ENCODE measurements at regions not wholly inside any gene's neighbourhood (a gene's known extent, or its start where the extent isn't known, plus 50 kb on each side); places are given as distances from the start of the nearest gene placed in this dataset.
"Not testable (repeated sequence)": the region's sequence is repeated elsewhere in the genome, so short reads cannot be mapped to it uniquely, and the experiment has no call there.

GRCh38 chr1:201726700-201727099 lies 102.3 kb upstream of the IPO9 start:
- no peak for DNase-seq (ENCODE audit: low spot score)

DNA sequence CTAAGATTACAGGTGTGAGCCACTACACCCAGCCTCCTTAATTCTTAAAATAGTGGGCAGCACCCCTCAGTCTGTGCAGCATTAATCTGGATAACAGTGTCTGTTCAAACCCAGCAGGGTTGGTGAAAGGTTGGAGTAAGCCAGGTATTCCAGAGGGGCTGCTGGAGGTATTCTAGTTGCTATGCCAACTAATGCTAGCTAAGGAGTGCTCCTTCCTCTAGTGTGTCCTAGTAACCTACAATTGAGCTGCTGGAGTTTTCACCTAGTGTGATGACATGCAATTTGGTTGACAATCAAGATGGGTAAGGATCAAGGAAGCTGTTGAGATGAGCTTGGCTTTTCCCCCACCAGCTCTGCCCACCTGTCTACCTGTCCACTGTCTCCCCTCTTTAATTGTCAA lies 100.2 kb upstream of the IPO9 start:
- no peak for DNase-seq (ENCODE audit: low spot score)

DNA sequence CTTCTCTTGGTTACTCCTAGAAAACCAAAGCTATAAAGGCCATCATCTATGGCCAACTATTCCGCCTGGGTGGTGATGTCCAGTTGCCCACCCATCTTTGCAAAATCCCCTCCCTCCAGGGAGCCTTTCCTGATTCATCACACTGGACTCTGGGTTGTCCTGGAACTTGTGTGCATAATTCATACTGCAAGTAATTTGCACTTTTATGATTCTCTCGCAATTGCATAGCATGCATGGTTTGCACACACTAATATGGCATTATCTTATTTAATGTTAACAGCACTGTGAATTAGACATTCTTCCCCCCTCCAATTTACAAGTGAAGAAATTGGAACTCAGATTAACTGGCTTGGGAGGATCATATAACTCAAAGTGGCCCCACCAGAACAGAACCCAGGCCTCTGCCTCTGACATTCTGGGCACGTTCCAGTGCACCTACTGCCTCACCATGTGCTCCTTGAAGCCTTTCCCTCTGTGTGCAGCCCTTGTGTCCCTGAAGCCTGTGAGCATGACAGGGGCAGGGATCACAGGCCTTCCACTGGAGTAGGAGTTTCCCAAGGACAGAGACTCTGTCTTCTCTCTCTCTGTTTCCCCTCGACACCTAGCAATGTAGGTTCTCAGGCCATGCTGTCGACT lies 98.9 kb upstream of the IPO9 start:
- no peak for DNase-seq (ENCODE audit: low spot score)

- no peak for DNase-seq (ENCODE audit: low spot score)
These were observed 98.3 kb upstream of the IPO9 start for GRCh38 chr1:201730611-201731010.

- no peak for DNase-seq (ENCODE audit: low spot score)
These were observed 97.8 kb upstream of the IPO9 start for GRCh38 chr1:201731142-201731541.

DNA sequence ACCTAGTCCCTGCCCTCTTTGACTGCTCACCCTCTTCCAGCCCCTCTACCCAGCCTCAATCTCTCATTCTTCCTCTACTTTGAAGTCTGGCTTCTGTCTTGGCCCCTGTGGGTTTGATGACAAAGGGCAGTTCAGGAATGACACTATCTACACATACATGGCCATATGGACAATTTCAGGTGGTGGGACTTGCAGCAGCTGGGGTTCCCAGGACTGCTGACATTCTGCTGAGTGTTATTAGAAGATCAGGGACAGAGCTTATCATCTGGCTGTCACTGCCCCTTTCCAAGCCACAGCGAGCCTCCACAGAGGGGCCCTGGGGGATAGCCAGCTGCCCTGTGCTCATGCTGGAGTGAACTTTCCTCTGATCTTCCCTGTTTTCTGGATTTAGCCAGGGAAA lies 97.4 kb upstream of the IPO9 start:
- no peak for DNase-seq (ENCODE audit: low spot score)

GRCh38 chr1:201732351-201732750 lies 96.6 kb upstream of the IPO9 start:
- DNase-seq (ENCODE audit: low spot score): no peak

DNA sequence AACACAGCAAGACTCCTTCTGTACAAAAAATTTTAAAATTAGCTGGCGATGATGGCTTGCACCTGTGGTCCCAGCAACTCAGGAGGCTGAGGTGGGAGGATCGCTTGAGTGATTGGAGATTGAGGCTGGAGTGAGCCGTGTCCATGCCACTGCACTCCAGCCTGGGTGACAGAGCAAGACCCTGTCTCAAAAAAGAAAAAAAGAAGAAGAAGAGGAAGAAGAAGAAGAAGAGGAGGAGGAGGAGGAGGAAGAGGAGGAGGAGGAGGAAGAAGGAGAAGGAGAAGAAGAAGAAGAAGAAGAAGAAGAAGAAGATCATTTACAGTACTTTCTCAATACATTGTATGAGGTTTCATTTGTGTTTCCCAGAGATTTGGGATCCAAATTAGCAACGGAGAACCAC lies 94.7 kb upstream of the IPO9 start:
- DNase-seq (ENCODE audit: low spot score): not testable (repeated sequence)

GRCh38 chr1:201734786-201735185 lies 94.2 kb upstream of the IPO9 start:
- no peak for DNase-seq (ENCODE audit: low spot score)

DNA sequence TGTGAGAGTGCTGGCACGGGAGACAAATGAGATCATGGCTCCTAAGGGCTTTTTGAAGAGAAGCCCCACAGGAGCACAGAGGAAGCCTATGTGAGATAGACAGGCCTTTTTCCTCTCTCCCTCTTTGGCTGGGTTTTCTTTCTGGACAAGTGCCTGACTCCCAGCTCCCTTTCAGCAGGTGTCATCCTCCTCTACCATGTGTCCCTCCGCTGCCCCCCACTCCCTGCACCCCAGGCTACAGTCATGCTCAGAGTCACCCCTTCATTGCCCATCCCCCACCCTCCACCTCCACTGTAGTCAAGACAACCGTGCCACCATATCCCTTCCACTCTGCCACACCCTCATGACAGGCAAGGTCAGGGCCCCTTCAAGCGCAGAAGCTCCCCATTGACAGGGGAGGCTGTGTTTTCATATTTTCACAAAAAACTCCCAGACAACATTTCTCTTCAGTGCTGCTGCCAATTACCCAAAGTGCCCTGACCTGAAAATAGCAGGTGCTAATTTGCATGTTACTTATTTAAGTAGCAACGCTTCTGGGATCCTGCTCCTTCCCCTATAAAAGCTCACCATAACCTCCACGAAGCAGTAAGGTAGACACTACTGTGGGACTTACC lies 92.1 kb upstream of the IPO9 start:
- DNase-seq (ENCODE audit: low spot score): no peak

DNA sequence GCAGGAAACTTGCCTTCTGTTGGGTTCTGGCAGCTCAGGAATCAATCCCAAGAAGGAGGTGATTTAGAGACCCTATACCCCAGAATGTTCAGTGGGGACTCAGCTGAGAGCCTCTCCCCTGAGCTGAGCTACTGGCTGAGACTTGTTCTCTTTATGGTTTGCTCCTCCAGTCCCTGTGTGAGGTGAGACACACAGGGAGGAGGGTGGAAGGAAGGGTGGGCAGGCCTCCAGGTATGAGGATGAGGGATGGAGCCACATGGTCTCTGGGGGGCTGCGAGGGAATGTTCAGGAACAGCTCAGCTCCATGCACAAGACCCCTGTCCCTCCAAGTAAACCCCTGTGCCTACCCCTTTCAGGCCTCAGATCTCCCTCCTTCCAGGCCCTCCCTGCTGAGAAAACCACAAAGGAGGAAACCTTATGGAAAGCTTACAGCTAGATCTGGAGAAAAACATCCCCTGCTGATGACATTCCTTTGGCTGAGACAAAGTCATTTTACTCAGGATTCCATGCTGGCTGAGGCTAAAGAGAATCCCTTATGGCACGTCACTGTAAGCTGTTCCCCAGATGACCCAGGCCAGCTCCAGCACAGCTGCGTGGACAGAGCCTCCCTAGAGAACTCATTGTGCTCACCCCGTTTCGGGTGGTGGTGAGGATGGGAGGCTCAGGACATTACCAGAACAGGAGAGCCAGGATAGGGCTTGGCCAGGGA lies 91.5 kb upstream of the IPO9 start:
- DNase-seq (ENCODE audit: low spot score): peak; percentile 90

GRCh38 chr1:201739080-201739479 lies 89.9 kb upstream of the IPO9 start:
- DNase-seq (ENCODE audit: low spot score): no peak

GRCh38 chr1:201739492-201740085 lies 89.4 kb upstream of the IPO9 start:
- no peak for DNase-seq (ENCODE audit: low spot score)

- no peak for DNase-seq (ENCODE audit: low spot score)
These were observed 88.8 kb upstream of the IPO9 start for GRCh38 chr1:201740086-201740541.

DNA sequence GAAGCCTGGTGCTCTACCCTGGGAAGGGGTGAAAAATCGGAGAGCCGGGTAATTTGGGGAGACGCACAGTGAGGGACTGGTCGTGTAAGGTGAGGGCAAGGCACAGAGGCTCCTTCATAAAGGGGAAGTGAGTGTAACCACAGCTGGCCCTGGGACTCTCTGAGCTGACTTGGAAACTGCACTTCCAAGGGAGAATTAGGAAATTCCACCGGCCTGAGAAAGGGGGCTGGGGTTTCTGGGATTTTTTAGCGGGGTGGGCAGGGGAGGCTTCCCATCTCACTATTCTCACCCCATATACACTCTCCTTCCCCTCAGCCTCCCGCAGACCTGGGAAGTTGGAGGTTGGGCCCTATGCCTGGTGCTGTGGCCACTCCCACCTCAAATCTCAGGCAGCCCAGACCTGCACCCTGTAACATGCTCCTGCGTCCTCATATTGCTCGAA lies 88.3 kb upstream of the IPO9 start:
- no peak for DNase-seq (ENCODE audit: low spot score)

DNA sequence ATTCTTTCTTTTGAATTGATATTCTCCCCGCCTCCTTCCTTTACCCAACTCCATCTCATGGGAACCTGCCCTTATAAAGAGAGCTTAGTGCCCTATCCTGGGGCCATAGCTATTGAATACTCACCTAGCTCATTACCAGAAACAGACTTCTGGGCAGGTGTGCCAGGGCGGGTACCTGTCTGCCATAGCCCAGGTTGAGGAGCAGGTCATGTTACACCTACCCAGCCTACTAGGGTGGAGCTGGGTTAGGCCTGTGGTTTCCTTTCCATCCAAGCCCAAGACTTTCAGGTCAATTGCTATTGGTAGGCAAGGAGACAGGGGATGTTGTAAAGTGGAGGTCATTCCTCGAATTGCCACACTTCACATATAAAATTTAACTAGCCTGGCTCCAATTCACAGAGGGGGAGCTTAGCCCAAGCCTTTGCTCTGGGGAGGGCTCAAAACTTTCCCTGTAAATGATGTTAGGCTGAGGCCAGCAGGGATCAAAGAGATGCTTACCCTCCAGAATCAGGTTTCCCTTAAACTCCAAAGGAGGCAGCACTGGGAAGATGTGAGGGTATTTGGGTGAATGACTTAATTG lies 87.1 kb upstream of the IPO9 start:
- DNase-seq (ENCODE audit: low spot score): no peak

DNA sequence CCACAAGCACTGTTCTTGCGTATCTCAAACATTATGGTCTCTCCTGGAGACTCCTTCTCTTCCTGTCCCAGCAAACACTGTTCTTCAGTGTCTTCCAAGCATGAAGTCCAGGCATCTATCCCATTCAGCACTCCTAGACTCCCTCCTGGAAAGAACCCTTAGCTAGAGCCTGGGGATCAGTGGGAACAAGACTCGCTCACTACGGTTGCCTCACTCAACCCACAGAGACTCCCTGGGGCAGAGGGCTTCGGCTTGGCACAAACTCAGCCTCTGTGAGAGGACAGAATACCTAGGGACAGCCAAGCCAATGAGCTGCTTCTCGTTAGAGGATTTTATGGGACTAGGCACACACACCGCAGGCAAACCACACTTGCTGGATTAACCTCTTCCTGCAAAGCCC lies 86.5 kb upstream of the IPO9 start:
- DNase-seq (ENCODE audit: low spot score): no peak

DNA sequence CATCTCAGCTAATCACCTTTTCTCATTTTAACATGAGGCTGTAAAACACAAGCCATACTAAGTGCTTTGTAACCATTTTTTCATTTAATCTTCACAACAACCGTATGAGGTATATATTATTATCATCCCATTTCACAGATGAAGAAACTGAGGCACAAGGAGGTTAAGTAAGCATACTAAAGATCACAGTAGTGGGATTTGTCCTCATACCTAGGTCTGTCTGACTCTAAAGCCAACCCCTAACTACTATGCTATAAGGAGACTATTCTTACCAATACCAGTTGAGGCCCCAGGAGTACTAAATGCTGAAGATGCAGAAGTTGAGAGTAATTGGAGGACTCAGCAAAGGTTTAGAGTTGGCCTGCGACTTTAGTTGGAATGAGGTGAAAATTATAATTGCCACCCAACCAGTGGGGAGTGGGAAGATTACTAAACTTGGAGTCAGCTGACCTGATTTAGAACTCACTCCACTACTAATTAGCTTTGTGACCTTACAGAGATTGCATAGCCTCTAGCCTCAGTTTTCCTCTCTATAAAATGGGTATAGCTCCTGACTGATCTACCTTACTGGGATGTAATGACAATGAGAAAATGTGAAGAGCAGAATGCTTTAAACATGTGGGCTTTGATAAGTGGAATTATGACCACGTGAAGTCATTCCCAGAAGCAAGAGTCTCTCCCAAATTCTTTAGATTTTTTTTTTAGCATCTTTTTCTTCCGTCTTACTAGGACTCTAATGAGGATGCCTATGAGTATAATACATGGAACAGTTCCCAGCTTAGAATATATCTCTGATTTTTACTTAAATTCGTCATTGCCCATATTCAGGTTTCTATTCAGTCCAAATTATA lies 85.8 kb upstream of the IPO9 start:
- DNase-seq (ENCODE audit: low spot score): no peak

DNA sequence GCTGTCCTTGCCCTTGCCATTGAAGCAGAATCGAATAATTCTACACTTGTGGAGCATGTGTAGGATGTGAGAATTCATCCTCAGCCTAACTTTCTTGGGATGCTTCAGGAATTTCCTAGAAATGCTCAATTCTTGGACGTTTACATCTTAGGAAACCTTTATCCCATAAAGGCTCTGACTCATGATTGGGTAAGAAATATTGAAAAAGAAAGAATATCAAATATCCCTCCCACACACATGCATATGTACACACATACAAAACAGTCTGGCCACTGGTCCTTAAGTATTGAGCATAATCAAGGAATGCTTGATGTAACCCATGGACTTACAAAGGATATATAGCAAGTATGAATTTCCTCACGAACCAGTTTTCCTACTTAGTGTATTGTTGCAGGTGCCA lies 83.9 kb upstream of the IPO9 start:
- no peak for DNase-seq (ENCODE audit: low spot score)

GRCh38 chr1:201746156-201746555 lies 82.8 kb upstream of the IPO9 start:
- DNase-seq (ENCODE audit: low spot score): no peak

DNA sequence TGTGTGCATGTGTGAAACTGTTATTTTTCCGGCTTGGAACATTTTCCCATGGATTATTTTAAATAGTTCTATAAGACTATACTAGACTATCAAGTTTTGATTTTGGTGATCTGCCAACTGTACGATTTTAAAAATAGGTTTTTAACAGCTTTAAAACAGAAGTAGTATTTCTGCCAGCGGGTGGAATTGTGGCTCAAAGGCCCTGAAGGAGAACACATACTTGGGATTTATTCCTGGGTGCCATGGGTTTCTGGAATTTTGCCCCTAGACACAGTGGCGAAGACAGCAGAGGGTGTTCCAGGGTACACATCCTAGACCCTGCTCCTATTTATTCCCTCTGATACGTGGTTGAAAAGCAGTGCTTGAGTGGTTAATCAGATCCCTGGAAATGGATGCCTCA lies 81.7 kb upstream of the IPO9 start:
- DNase-seq (ENCODE audit: low spot score): no peak

DNA sequence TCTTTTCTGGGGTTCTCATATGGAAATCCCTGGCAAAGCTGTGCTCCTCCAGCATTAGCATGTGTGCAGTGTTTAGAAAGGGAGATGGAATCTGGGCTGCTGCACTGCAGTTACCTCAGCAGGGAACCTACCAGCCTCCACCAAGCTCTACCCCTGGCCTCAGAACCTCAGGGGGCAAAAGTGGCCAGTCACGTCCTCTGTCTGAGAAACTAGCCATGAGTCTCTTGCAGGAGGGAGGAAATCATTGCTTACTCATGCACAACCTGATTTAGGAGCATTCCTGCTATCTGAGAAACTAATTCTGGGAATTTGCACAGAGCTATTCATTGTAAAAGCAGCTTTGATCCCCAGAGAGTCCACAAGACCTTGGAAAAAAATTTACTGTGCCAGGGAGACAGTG lies 80.6 kb upstream of the IPO9 start:
- peak; percentile 80 for DNase-seq (ENCODE audit: low spot score)
